H1 (cell line): ENCODE measurements at regions not wholly inside any gene's neighbourhood (a gene's known extent, or its start where the extent isn't known, plus 50 kb on each side); places are given as distances from the start of the nearest gene placed in this dataset.

Experiments used
- CBX5 ChIP-seq: fragments of 300-800, 300-1000 bp; sonication (generic); IDR thresholded peaks from 2 replicates; pipeline ENCODE4 v1.7.1; 2016; ENCODE audit warnings: antibody characterized with exemption, low read length, low read depth
- CHD2 ChIP-seq: IDR thresholded peaks from 2 replicates; pipeline ENCODE4 v1.6.1; 2012; ENCODE audit warnings: low read length, improper control_type of control experiment
- CTCF ChIP-seq, 3 experiments: IDR thresholded peaks; 1 replicate in 2 of 3; 2 replicates in 1 of 3; pipeline versions ENCODE4 v1.5.1 to v1.6.1; 2011; ENCODE audit warnings: low read length in 3 of 3, mild to moderate bottlenecking in 3 of 3, inconsistent platforms in 2 of 3, low read depth in 1 of 3, moderate library complexity in 1 of 3; ENCODE audit not compliant: insufficient read depth in 1 of 3; ENCODE audit errors: control extremely low read depth in 1 of 3
- E2F6 ChIP-seq: IDR thresholded peaks from 2 replicates; pipeline ENCODE4 v1.6.1; 2012; ENCODE audit warnings: inconsistent platforms
- EP300 ChIP-seq, 2 experiments: IDR thresholded peaks; 1 replicate in 1 of 2; 2 replicates in 1 of 2; pipeline ENCODE4 v1.6.1; 2011 to 2012; ENCODE audit warnings: low read depth in 2 of 2, low read length in 2 of 2, mild to moderate bottlenecking in 2 of 2, borderline replicate concordance in 1 of 2, inconsistent platforms in 1 of 2, moderate library complexity in 1 of 2
- GTF2F1 ChIP-seq: IDR thresholded peaks from 2 replicates; pipeline ENCODE4 v1.6.1; 2012; ENCODE audit warnings: low read depth, low read length, improper control_type of control experiment, borderline replicate concordance
- JUN ChIP-seq: IDR thresholded peaks from 2 replicates; pipeline ENCODE4 v1.6.1; 2011; ENCODE audit warnings: low read depth, mild to moderate bottlenecking, improper control_type of control experiment, low read length
- JUND ChIP-seq: IDR thresholded peaks from 2 replicates; pipeline ENCODE4 v1.6.1; 2011; ENCODE audit warnings: mild to moderate bottlenecking, improper control_type of control experiment, low read length
- POLR2A ChIP-seq, 2 experiments: IDR thresholded peaks; 1 replicate in 1 of 2; 2 replicates in 1 of 2; pipeline ENCODE4 v1.6.1; 2011; ENCODE audit warnings: low read depth in 2 of 2, low read length in 2 of 2, mild to moderate bottlenecking in 2 of 2; ENCODE audit errors: control extremely low read depth in 1 of 2
- POLR2AphosphoS5 ChIP-seq: IDR thresholded peaks from 2 replicates; pipeline ENCODE4 v1.6.1; 2011; ENCODE audit warnings: low read depth, low read length
- SIN3A ChIP-seq, 2 experiments: IDR thresholded peaks in 1 of 2; conservative IDR thresholded peaks in 1 of 2; 2 replicates each; pipeline ENCODE4 v1.6.1; 2011 to 2012; ENCODE audit warnings: low read length in 2 of 2, improper control_type of control experiment in 1 of 2, low read depth in 1 of 2, mild to moderate bottlenecking in 1 of 2
- SP1 ChIP-seq: IDR thresholded peaks from 2 replicates; pipeline ENCODE4 v1.6.1; 2011; ENCODE audit warnings: low read depth, low read length
- USF2 ChIP-seq: IDR thresholded peaks from 2 replicates; pipeline ENCODE4 v1.6.1; 2011; ENCODE audit warnings: low read length, improper control_type of control experiment
- YY1 ChIP-seq: IDR thresholded peaks from 2 replicates; pipeline ENCODE4 v1.6.1; 2011; ENCODE audit warnings: low read depth, mild to moderate bottlenecking, low read length

- TF ChIP-seq CTCF (IDR thresholded peaks at IDR 0.05; ENCODE audit: control extremely low read depth in 1 of 3, insufficient read depth in 1 of 3, low read depth in 1 of 3, low read length in 3 of 3), result no peak
- TF ChIP-seq JUN, result no peak
- TF ChIP-seq POLR2AphosphoS5, result no peak
- TF ChIP-seq SP1, result no peak
- TF ChIP-seq CBX5, result no peak
- no peak for TF ChIP-seq POLR2A (IDR thresholded peaks at IDR 0.05; ENCODE audit: control extremely low read depth in 1 of 2, low read depth in 2 of 2, low read length in 2 of 2)
- no peak for TF ChIP-seq E2F6
- no peak for TF ChIP-seq EP300 (IDR thresholded peaks at IDR 0.05; ENCODE audit: borderline replicate concordance in 1 of 2, low read depth in 2 of 2, low read length in 2 of 2)
- TF ChIP-seq SIN3A (conservative IDR thresholded peaks at IDR 0.05 in 1 of 2, IDR thresholded peaks at IDR 0.05 in 1 of 2; ENCODE audit: low read depth in 1 of 2, low read length in 2 of 2), result no peak
- no peak for TF ChIP-seq YY1
- TF ChIP-seq CHD2, result no peak
- TF ChIP-seq GTF2F1, result no peak
- no peak for TF ChIP-seq JUND
- TF ChIP-seq USF2, result no peak
Observed at GRCh38 chr13:62583466-62583865, 1167.8 kb upstream of the PCDH20 start.
